SH-SY5Y (cell line): ENCODE measurements at regions not wholly inside any gene's neighbourhood (a gene's known extent, or its start where the extent isn't known, plus 50 kb on each side); places are given as distances from the start of the nearest gene placed in this dataset.

Experiments used
- GATA2 ChIP-seq: IDR thresholded peaks from 2 replicates; pipeline ENCODE4 v1.6.1; 2011; ENCODE audit warnings: mild to moderate bottlenecking, low read depth, low read length
- GATA3 ChIP-seq: IDR thresholded peaks from 2 replicates; pipeline ENCODE4 v1.6.1; 2011; ENCODE audit warnings: low read depth, mild to moderate bottlenecking, low read length, moderate library complexity

DNA sequence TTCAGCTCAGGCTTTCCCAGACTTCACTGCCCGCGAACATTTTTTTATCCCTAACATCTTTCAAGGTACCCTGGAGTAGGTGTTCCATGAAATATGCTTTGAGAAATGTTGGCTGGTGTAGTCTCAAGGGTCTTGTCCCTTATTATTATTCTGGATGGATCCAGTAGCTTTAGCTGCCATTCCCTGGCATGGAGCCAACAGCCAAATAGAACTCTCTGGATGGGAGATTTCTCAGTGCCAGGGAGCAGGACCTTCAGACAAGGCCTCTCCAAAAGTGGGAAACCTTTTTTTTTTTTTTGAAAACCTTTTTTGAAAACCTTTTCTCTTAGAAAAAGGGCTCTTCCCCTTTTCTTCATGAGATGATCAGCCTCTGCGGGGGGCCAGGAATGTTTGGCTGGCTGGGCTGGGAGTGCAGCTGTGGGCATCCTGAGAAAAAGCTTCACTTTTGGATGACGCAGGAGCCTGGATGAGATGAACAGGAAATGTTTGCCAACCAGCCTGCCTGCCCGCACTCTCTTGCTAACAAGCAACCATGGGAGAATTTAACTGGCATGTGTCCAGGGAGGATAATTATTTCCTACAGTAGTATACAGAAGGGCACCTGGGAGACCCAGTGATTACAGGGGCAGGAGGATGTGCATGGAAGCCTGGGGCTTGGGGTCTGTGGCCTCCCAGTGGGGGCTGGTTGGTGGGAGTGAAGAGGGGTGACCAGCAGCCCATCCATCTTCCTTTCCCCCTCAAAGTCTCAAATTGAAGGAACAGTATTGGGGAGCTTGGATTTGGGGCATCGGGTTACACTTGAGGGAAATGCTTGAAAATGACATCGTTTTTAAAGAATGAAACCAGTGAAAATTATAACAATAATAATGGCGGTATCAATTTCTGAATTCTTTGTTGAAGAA lies 109.1 kb upstream of the LRIG1 start:
- no peak for TF ChIP-seq GATA3
- TF ChIP-seq GATA2 = no peak

DNA sequence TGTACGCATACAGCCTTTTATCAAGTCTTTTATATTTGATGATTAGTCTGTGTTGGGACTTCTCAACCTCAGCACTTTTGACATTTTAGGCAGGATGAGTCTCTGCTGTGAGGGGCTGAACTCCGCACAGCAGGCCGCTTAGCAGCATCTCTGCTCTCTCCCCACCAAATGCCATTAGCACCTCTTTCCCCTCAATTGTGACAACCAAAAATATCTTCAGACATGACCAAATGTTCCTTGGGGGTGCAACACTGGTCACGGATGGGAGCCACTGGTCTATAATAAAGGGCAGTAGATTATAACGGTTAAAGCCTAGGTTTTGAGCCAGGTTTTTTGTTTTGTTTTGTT lies 109.7 kb upstream of the LRIG1 start:
- TF ChIP-seq GATA3 (no peak), GATA2 (no peak)

DNA sequence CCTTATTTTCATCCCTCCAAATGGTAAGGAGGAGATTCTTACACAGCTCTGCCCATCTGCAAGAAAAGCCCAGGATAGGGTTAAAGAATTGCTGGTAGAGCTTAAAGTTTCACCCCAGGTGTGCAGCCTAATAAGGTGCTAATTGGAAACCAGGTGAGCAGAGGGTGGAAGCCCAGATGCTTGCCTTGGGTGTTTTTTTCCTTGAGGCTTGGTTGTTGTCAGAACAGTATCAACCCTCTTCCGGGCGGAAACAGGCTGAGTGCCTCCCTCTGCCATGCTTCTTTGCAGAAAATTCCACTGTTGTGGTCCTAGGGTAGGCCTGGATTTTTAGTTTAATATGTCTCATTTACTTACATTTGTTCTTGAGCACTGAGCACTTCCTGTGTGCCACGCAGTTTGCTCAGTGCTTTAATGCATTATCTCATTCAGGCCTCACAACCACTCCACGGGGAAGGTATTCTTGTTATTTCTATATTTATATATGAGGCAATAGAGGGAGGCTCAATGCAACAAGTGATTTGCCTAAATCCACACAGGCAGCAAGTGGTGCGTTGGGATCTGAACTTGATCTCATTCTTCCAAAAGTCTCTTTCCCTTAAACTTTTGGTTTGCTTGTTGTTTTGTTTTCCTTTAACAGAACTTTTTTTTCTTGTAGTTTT lies 115.0 kb upstream of the LRIG1 start:
- TF ChIP-seq GATA3 = no peak
- no peak for TF ChIP-seq GATA2

DNA sequence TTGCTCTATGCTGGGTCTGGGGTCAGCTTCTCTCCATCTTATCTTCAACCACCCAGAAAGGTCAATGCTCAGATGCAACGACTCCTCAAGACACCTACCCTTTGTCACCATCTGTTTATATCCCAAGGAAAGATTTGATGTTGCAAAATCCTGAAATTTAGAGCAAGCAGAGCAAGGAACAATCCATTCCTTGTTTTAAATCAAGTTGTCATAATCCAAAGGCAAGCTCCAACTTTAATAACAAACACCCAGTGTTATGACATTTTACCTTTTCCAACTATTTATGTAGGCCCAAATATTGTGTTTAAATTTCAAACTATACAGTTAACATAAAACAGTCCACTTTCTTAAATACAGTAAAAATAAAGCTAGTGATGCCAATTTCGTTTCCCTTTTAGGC lies 116.5 kb upstream of the LRIG1 start:
- TF ChIP-seq GATA3 = no peak
- TF ChIP-seq GATA2 = no peak

DNA sequence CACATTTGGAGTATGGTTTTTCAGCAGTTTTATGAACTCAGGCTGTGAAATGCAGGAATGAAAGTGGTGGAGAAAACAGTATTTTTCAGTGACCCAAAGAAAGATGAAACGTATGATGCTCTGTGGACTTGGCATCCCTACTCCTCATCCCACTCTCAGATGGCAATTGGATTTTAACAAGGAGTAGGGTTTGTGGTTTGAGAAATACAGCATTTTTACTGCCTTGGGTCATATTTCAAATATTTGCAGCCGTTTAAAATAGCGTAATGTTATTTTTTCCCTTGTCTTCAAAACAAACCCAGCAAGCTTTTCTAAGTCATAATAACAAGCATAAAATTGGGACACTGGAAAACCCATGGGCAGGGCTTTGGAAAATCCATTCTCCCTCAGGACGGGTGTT lies 117.2 kb upstream of the LRIG1 start:
- TF ChIP-seq GATA3 (no peak), GATA2 (no peak)

DNA sequence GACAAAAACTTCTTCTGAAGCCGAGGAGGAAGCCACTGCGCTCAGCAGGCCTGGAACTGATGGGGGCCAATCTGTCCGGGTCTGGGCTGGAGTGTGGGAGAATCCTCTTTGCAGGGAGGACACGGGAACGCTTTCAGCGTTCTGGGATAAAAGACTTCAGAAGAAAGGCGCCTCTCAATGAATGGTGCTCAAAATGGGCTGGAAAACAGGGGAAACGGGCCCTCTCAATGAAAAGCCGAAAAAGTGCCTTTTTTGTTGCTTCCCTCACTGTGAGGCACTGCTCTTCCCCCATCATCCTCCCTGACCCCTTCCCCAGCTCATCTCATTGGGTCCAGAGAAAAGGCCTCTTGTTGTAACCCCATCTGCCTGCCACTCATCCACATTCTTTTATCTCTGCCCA lies 119.5 kb upstream of the LRIG1 start:
- no peak for TF ChIP-seq GATA2
- TF ChIP-seq GATA3 = no peak

DNA sequence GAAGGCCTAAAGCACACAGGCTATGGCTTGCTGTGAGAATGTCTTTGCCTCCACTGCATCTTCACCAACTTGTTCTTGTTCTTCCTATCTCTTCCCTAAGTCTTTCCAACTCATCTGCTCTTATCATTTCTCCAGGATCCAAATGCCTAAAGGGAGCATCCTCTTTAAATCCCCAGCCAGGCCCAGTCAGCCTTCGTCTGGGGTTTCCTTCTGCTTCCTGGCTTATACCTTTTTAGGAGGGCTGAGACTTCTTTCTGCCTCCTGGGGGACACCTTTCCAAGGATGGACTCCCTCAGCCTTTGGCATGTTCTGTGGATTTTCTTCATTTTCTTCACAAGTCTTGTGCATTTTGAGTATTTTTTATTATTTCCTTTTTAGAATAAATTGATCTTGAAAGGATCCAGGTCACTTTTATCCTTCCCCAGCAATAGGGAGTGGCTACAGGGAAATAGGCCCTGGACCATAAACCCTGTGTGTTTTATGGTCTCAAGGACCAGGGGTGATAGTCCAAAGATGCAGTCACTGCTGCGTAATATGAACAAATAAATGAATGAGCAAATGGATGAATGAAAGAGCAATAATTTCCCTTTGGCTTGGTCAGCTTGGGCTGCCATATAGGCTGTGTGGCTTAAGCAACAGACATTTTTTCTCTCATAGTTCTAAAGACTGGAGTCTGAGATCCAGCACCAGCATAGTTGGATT lies 122.1 kb upstream of the LRIG1 start:
- TF ChIP-seq GATA2 = no peak

DNA sequence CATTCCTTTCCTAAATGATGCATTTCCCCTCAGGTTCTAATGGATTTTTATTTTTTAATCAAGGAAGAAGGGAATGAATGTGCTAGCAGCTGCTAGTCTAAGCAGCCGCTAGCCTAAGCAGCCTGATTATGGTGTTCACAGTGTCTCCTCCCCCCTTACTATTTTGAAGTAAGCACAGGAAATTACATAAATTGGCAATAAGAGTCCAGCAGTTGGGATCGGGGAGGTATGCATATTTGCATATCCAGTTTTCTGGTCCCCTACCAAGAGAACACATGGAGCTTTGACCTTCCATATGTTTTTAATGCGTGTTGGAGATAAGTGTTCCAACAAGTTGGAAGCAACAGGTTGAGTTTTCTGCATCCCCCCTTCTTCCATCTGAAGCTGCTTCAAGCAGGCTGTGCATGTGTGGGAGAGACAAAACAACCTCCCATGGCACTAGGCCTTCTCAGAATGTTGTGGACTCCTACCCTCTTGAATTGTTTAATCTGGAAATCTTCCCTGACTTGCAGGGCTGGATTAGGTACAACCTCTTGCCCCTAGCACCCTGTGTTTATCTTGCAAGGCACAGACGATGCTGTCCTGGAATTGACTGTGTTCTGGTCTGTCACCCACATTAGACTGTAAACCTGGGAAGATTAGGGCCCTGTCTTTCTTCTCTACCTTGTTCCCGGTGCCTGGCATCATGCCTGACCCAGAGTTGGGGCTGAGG lies 124.8 kb upstream of the LRIG1 start:
- TF ChIP-seq GATA3 (no peak), GATA2 (no peak)

DNA sequence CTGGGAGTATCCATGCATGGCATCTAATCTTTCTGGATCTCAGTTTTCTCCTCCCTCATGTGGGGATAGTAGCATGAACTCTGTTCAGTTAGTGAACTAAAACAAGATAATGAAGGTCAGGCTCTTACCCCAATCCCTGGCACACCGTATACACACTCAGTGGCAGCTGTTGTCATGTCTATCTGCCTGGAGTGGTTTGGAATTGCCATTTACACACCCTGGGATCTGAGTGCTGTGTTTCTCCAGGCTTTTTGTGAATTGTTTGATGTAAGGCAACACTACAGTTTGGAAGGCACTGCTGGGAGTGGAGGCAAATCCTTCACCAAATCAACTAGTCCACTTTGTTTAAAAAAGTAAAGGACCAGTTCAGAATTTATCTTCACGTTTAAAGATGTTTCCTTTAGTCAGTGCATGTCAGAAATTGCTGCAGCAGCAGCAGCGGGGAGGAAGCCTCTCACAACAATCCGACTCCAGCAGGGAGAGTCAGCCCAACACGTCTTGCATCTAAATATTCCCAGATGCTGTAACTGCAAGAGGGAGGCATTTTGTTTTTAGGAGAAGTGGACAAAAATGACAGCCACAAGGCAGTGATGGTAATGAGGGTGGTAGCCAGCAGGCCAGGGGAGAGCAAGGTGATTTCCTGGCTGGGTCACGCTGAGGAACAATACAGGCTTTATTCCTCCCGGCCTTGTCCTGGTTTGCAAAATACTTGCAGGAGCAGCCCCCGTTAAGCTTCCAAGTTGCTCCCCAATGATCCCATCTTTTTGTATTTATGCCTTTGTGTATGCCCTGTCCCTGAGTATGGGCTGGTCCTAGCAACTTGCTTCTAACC lies 128.5 kb upstream of the LRIG1 start:
- TF ChIP-seq GATA2 (no peak), GATA3 (no peak)

DNA sequence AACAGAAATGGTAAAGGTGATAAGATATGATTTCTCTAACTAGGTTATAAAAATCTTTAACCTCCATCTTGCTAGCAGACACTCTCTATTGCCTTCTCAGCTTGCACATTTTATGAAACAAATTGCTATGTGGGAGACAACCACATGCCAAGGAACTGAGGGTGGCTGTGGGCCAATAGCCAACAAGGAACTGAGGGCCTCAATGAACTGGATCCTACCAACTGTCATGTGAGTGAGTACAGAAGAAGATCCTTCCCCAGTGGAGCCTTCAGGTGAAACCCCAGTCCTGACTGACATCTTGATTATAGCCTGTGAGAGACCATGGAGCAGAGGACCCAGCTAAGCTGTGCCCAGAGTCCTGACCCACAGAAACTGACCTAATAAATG lies 129.2 kb upstream of the LRIG1 start:
- TF ChIP-seq GATA2 (no peak), GATA3 (no peak)

DNA sequence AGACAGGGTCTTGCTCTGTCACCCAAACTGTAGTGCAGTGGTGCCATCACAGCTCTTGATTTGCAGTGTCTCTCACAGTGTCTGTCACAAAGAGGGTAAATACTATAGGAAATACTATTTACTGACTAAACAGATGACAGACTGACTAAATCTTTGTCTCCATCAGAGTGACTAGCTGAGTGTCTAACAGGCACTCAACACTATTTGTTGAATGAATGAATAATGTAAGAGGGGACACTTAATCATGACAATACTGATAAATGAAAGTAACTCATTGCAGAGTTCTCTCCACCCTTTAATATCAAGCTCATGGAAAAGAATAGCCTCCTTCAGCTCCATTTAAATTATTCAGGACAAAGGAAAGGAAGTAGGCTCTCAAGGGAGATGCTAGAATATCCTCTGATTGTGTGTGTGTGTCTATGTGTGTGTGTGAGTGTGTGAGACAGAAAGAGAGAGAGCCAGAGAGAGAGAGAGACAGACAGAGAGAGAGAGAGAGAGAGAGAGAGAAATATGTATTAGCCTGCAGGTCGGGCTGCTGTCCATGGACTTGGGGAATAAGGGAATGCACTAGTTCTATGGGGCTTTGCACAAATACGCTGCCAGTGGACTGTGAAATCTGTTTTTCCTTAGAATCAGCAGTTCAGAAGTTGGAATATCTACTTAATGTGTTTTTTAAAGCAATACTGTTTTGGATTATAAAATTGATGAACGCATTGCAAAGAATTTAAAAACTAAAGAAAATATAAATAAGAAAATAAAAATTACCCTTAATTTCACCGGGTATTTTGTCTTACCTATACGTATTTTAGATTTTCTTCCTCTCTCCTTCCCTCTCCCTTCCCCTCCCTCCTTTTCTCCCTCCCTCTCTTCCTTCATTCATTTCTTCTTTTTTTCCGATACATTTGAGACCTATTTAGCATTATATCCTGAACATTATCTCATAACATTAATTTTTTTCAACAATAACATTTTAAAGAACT lies 132.9 kb upstream of the LRIG1 start:
- TF ChIP-seq GATA2 (no peak), GATA3 (no peak)

DNA sequence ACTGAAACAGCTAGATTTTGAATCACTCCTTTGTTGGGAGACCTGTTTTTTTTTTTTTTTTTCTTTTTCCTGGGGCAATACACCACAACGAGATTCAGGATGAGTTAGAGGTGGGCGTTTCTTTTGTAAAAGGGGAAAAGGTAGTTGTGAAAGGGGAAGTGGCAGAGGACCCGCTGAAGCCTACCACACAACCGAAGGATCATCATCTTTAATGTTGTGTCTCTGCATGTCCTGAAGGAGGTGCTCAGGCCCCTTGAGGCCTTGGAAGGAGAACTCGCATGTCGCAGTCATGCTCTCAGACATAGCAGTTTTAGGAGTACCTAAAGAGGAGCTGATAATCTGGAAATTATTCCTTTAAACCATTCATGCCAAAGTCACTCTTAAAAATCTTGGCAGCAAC lies 137.9 kb upstream of the LRIG1 start:
- TF ChIP-seq GATA2 = no peak
- no peak for TF ChIP-seq GATA3
